WERI-Rb-1 (cell line): ENCODE measurements at regions not wholly inside any gene's neighbourhood (a gene's known extent, or its start where the extent isn't known, plus 50 kb on each side); places are given as distances from the start of the nearest gene placed in this dataset.
"Not testable (repeated sequence)": the region's sequence is repeated elsewhere in the genome, so short reads cannot be mapped to it uniquely, and the experiment has no call there.

Source experiments
- DNase-seq: peaks from one replicate; pipeline ENCODE4 v3.0.0-alpha.2; 2020
- H3K27ac ChIP-seq: fragments of 250-450 bp; sonication (Bioruptor Pico); 2 replicates; pipeline ENCODE4 v1.5.1; 2020; ENCODE audit warnings: mild to moderate bottlenecking, moderate library complexity
- H3K27me3 ChIP-seq: fragments of 250-450 bp; sonication (Bioruptor Pico); 2 replicates; pipeline ENCODE4 v1.5.1; 2021; ENCODE audit warnings: mild to moderate bottlenecking, low read depth, moderate library complexity; ENCODE audit not compliant: insufficient read depth, severe bottlenecking
- H3K36me3 ChIP-seq: fragments of 250-450 bp; sonication (Bioruptor Pico); 2 replicates; pipeline ENCODE4 v1.5.1; 2020; ENCODE audit warnings: mild to moderate bottlenecking, moderate library complexity
- H3K4me3 ChIP-seq: 2 replicates; pipeline ENCODE4 v1.5.1; 2011; ENCODE audit warnings: low read depth, mild to moderate bottlenecking, control low read depth, low read length
- H3K9me3 ChIP-seq: fragments of 250-450 bp; sonication (Bioruptor Pico); 2 replicates; pipeline ENCODE4 v1.5.1; 2021; ENCODE audit warnings: mild to moderate bottlenecking, moderate library complexity; ENCODE audit not compliant: severe bottlenecking
- TF ChIP-seq, protein P1 (sequence below): IDR thresholded peaks from 2 replicates; pipeline ENCODE4 v1.5.1; 2011; ENCODE audit warnings: low read depth, mild to moderate bottlenecking, control low read depth, inconsistent platforms, low read length

DNA sequence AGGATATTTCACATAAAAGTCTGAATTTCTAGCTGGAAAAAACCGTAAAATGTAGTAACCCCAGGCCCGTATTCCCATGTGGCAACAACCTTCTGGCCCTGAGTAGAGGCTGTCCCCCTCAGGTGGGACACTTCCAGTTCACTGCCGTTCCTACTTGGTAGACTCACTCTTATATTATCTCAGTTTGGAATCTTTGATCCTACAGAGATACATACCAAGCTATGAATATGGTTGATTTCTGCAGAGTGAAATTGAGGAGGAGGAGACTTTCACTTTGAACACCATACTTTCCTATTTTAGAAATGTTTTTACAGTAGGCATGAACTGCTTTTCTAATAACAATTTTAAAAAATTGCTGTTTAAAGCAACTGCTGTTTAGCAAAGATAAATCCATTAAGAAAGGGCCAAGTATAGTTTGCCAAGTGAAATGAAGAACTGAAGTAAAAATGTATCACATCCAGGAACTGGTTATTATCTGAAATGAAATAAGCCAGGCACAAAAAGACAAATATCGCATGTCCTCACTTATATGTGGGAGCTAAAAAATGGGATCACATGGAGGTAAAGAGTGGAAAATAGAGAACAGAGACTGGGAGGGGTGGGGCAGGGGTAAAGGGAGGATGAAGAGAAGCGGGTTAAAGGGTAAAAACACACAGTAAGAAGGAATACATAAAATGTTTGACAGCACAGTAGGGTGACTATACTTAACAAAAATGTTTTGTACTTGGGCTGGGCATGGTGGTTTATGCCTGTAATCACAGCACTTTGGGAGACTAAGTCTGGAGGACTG is 92.8 kb upstream of the METAP2 start:
- H3K36me3 ChIP-seq: no peaks in the 10 kb centered on the region
- no peaks in the 10 kb centered on the region for H3K9me3 ChIP-seq
- no peak for DNase-seq
- H3K4me3 ChIP-seq: no peak overlapping the region
- no peak overlapping the region for H3K27ac ChIP-seq
- no peaks in the 10 kb centered on the region for H3K27me3 ChIP-seq
- TF ChIP-seq, protein P1, sequence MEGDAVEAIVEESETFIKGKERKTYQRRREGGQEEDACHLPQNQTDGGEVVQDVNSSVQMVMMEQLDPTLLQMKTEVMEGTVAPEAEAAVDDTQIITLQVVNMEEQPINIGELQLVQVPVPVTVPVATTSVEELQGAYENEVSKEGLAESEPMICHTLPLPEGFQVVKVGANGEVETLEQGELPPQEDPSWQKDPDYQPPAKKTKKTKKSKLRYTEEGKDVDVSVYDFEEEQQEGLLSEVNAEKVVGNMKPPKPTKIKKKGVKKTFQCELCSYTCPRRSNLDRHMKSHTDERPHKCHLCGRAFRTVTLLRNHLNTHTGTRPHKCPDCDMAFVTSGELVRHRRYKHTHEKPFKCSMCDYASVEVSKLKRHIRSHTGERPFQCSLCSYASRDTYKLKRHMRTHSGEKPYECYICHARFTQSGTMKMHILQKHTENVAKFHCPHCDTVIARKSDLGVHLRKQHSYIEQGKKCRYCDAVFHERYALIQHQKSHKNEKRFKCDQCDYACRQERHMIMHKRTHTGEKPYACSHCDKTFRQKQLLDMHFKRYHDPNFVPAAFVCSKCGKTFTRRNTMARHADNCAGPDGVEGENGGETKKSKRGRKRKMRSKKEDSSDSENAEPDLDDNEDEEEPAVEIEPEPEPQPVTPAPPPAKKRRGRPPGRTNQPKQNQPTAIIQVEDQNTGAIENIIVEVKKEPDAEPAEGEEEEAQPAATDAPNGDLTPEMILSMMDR: no peak

DNA sequence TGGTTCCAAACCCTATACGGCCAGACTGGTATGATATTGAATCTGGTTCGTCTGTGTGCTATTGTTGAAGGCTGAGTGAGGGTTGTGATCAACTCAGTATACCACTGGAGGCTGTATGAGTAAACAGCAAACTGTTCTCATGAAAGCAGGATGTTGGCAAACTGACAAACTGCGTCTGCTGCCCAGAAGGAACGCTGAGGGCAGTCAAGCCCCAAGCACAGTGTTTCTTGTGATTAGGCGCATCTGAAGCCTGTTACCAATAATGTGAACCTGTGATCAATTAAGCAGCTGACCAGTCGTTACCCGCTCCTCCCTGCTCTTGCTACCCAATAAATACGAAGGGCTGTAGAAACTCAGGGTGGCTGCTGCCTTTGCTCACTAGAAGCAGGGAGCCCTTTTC is 90.0 kb upstream of the METAP2 start:
- not testable (repeated sequence) for H3K27me3 ChIP-seq, H3K36me3 ChIP-seq, H3K4me3 ChIP-seq, H3K27ac ChIP-seq, DNase-seq, H3K9me3 ChIP-seq

DNA sequence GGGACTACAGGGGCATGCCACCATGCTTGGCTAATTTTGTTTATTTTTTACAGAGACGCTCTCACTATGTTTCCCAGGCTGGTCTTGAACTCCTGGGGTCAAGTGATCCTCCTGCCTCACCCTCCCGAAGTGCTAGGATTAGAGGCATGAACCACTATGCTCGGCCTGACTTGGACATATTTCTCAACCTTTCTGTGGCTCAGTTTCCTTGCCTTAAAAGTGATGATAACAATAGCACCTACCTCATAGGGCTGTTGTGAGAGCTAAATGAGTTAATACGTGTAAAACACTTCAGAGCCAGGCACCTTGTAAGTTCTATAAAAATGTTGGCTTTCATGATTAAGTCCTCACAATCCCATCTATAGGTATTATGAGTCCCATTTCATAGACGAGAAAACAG is 89.2 kb upstream of the METAP2 start:
- TF ChIP-seq, protein P1: no peak
- DNase-seq: no peak
- H3K36me3 ChIP-seq: no peaks in the 10 kb centered on the region
- H3K27me3 ChIP-seq: no peaks in the 10 kb centered on the region
- H3K27ac ChIP-seq: no peak overlapping the region
- H3K9me3 ChIP-seq: no peaks in the 10 kb centered on the region
- H3K4me3 ChIP-seq: no peak overlapping the region

DNA sequence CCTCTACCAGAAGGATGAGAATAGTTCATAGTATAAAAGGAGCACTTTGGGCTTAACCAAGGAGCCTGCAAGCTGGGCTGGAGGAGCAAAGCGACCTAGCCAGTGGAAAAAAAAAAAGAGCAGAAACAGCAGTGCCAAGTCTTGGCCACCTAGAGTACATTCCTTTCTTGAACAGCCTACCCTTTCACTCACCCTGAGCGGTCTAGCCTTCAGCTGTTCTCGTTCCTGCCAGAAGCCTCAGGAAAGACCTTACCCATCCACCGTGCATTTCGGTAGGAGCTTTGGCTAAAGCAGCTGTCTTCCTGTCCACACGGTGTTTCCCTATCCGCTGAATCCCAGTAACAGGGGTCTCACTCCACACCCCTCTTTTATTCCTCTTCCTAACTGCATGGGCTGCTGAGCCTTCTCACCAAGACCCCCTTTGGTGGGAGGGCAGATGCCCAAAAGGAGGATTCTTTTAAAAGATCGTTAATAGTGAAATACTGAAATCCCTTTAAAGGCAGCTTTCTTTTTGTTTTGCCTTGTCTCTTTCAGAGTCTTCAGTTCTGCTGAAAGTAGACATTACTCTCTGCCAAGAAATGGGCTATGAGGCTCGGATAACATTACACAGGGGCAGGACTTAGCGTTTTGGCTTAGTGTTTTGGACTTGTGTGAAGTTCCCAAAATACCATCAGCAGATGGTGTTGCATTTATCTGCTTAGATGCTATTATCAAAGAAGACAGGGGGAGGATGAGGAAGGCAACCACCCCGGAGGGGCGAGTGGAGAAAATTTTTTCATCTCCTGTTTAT is 88.5 kb upstream of the METAP2 start:
- DNase-seq: no peak
- Histone ChIP-seq H3K27ac (no peak overlapping the region), H3K4me3 (no peak overlapping the region), H3K27me3 (no peaks in the 10 kb centered on the region), H3K9me3 (no peaks in the 10 kb centered on the region), H3K36me3 (no peaks in the 10 kb centered on the region)
- TF ChIP-seq, protein P1: no peak

DNA sequence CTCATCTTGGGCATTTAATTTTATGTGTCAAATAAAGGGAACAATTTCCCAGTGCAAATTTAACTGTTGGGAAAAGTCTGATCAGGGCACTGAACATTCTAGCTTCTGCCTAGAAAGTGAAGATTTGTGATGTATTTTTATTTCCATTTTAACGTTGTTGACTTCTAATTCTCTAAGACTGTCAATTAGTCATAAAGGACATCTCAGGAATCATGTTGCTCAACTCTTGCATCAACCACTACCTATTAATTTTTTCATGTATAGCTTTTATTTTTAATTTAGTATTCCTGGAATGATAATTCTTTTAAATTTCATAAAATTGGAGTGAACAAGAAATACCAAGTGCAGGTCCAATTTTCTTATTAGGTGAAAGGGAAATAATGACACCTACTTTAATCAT is 87.9 kb upstream of the METAP2 start:
- no peak overlapping the region for H3K4me3 ChIP-seq
- H3K27ac ChIP-seq: no peak overlapping the region
- no peaks in the 10 kb centered on the region for H3K27me3 ChIP-seq
- TF ChIP-seq, protein P1: no peak
- H3K36me3 ChIP-seq: no peaks in the 10 kb centered on the region
- no peaks in the 10 kb centered on the region for H3K9me3 ChIP-seq
- no peak for DNase-seq

DNA sequence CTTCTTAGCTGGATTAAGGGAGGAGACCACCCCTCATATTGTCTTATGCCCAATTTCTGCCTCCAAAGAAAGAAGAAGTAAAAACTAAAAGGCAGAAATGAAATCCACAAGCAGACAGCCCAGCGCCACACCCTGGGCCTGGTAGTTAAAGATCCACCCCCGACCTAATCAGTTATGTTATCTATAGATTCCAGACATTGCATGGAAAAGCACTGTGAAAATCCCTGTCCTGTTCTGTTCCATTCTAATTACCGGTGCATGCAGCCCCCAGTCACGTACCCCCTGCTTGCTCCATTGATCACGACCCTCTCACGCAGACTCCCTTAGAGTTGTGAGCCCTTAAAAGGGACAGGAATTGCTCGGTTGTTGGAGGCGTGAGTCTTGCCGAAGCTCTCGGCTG is 85.7 kb upstream of the METAP2 start:
- H3K4me3 ChIP-seq, H3K27ac ChIP-seq, H3K9me3 ChIP-seq, DNase-seq, H3K27me3 ChIP-seq, H3K36me3 ChIP-seq: not testable (repeated sequence)

DNA sequence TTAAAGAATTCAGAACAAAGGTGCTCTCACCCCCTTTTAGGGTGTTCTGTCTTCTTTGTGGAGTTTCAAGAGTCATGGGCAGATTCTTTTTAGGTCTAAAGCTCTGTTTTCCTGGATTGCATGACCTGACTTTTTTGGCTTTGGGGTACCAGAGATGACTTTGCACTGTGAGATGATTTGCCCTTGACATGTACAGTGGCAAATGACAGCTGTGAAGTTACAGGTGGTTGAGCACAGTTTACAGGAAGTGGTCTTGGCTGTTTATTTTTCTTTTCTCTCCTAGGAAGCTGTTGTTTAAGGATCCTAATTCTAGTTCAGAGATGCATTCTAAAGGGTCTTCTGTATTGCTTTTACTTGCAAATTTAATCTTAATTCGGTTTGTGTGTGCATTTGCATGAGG is 83.8 kb upstream of the METAP2 start:
- TF ChIP-seq, protein P1: no peak
- Histone ChIP-seq H3K9me3 (peaks cover 13% of the 10 kb centered on the region), H3K27me3 (no peaks in the 10 kb centered on the region), H3K27ac (no peak overlapping the region), H3K36me3 (no peaks in the 10 kb centered on the region), H3K4me3 (no peak overlapping the region)
- no peak for DNase-seq
